ENCODE measurements at regions not wholly inside any gene's neighbourhood (a gene's known extent, or its start where the extent isn't known, plus 50 kb on each side); places are given as distances from the start of the nearest gene placed in this dataset.

DNA sequence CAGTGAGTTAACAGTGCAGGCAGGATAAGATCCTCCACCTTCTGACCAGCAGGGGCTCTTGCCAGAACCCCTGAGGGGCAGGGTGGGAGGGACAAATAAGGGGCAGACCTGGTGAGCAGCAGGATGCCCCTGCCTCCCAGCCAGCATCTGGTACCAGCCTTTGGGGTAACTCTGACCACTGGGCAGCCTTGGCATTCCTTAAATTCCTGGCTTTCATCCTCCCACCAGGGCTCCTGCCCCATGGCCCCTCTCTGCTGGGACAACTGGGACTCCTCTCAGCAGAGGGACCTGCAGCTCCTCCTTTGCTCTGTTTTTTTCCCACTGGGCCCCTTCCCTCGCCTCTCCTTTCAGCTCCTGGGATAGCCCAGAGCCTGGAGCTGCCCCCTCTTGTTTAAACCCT, 98.0 kb upstream of the CD82 start:
- no peak overlapping the region for H4K5ac ChIP-seq (ENCODE audit: insufficient read length, low read depth, low read length)
- H3K27ac Mint-ChIP-seq = peak overlapping the region in 2 of 3 experiments; percentile 84 to 93; a peak in 2 of 7 replicates
- H2BK12ac ChIP-seq (ENCODE audit: insufficient read length, low read depth, low read length) = no peak overlapping the region
- H3K27ac ChIP-seq (ENCODE audit: insufficient read length, low read depth, low read length) = no peak overlapping the region
- H3K27me3 ChIP-seq (ENCODE audit: insufficient read depth, low read length) = no peaks in the 10 kb centered on the region
- H2AK5ac ChIP-seq (ENCODE audit: insufficient read length, low read length) = no peak overlapping the region
- H2BK120ac ChIP-seq (ENCODE audit: low read depth, low read length, poor library complexity, severe bottlenecking) = no peak overlapping the region
- no peak overlapping the region for H4K8ac ChIP-seq (replicated peaks; ENCODE audit: insufficient read length, low read depth, low read length)
- no peaks in the 10 kb centered on the region for H4K20me1 ChIP-seq (ENCODE audit: control insufficient read depth, insufficient read depth, insufficient read length)
- H3K79me1 ChIP-seq (ENCODE audit: insufficient read depth, low read depth, low read length, poor library complexity, severe bottlenecking) = no peaks in the 10 kb centered on the region
- no peak overlapping the region for H3K18ac ChIP-seq (ENCODE audit: insufficient read length, low read depth, low read length)
- H3K14ac ChIP-seq (ENCODE audit: insufficient read depth, low read length) = peak overlapping the region; percentile 8; the same call in 1 of the 2 replicates
- WGBS (ENCODE audit: extremely low coverage, insufficient read length, low lambda C conversion rate) = no CpG with 5 or more reads among the region's 1 CpG
- H2BK15ac ChIP-seq (ENCODE audit: low read depth, low read length) = no peak overlapping the region
- H2BK5ac ChIP-seq (ENCODE audit: insufficient read length, low read length) = no peak overlapping the region
- no peak overlapping the region for H2BK20ac ChIP-seq (ENCODE audit: low read depth, low read length, poor library complexity, severe bottlenecking)
- H3K4ac ChIP-seq (ENCODE audit: low read depth, low read length) = no peak overlapping the region
- no peak overlapping the region for H3T11ph ChIP-seq (ENCODE audit: low read length)
- H3K79me2 ChIP-seq (ENCODE audit: insufficient read depth, low read length) = no peaks in the 10 kb centered on the region
- no peak overlapping the region for H4K91ac ChIP-seq (ENCODE audit: insufficient read length, low read depth, low read length)
- H3K9ac ChIP-seq (ENCODE audit: extremely low read depth, insufficient read length, low read length) = no peak overlapping the region
- no peak for TF ChIP-seq CTCF (conservative IDR thresholded peaks at IDR 0.05)
- H3K23ac ChIP-seq (ENCODE audit: insufficient read length, low read depth, low read length) = no peak overlapping the region
- H3K36me3 Mint-ChIP-seq (ENCODE audit: insufficient read depth in 1 of 3, low read depth in 3 of 3) = peaks cover 2 to 16% (median 6%) of the 10 kb centered on the region in 3 experiments; a peak in 6 of 7 replicates
- no peaks in the 10 kb centered on the region for H3K23me2 ChIP-seq (ENCODE audit: insufficient read length, low read depth, low read length, poor library complexity, severe bottlenecking)
- H3K4me2 ChIP-seq (ENCODE audit: insufficient read depth, insufficient read length, low read length) = no peak overlapping the region
- H3K4me3 Mint-ChIP-seq = no peak overlapping the region
- 0 out of 2 replicates have a peak, but pooled peaks cover 5% of the 10 kb centered on the region for H3K4me1 ChIP-seq (ENCODE audit: insufficient read depth, low read length)
- no peak overlapping the region for H2AFZ ChIP-seq (ENCODE audit: low read length)
- DNase-seq = peak; percentile 63
- no peak overlapping the region for H3K56ac ChIP-seq (ENCODE audit: insufficient read length, low read depth, low read length)
- peaks cover 26 to 33% of the 10 kb centered on the region in 2 experiments for H3K9me3 Mint-ChIP-seq
- H3K27me3 Mint-ChIP-seq (ENCODE audit: low read depth) = peaks cover 19% of the 10 kb centered on the region
- H3K4me1 Mint-ChIP-seq = peaks cover 19 to 25% of the 10 kb centered on the region in 2 experiments
- H3K9me3 ChIP-seq (ENCODE audit: control insufficient read depth, low read depth, low read length) = no peaks in the 10 kb centered on the region
